AG04449 (cell line): ENCODE measurements at regions not wholly inside any gene's neighbourhood (a gene's known extent, or its start where the extent isn't known, plus 50 kb on each side); places are given as distances from the start of the nearest gene placed in this dataset.

Experiments
- CTCF ChIA-PET: fragments of 350-600 bp; formaldehyde crosslinking; extraction: SDS; loops from one replicate; lab custom pipeline; 2021; ENCODE audit warnings: antibody characterized with exemption; lab: Yijun Ruan, JAX
- POLR2A ChIA-PET: fragments of 400-600, 350-600 bp; formaldehyde crosslinking; extraction: SDS; loops from one replicate; lab custom pipeline; 2020; ENCODE audit warnings: antibody characterized with exemption, inconsistent platforms; lab: Yijun Ruan, JAX
- DNase-seq: peaks from one replicate; pipeline ENCODE4 v3.0.0-alpha.2; 2010; ENCODE audit warnings: low read depth, low spot score
- H3K4me3 ChIP-seq: 2 replicates; pipeline ENCODE4 v1.5.1; 2011; ENCODE audit warnings: low read depth, mild to moderate bottlenecking, control low read depth, low read length
- TF ChIP-seq, protein P1 (sequence below): IDR thresholded peaks from one replicate; pipeline ENCODE4 v1.5.1; 2011; ENCODE audit warnings: mild to moderate bottlenecking, moderate library complexity, low read length, control low read depth, inconsistent platforms; ENCODE audit not compliant: insufficient read depth; ENCODE audit errors: missing control alignments

DNA sequence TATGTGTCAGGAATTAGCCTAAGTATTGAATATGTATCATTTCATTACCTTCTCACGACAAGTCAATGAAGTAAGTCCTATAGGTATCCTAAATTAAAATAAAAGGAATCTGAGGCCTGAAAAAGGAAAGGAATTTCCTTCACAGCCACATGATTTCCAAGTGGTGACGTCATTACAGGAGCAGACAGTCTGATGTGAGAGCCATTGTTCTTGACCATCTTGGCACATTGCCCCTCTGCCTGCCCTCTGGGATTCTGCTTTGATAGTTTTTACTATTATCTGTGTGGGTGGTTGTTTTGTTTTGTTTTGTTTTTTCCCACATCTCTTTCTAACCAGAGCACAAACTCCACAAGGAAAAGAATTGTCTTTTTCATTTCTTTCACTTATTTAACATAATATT is 219.8 kb upstream of the UFL1 start:
- POLR2A ChIA-PET = no interaction called here
- H3K4me3 ChIP-seq = no peak overlapping the region
- no peak for DNase-seq
- TF ChIP-seq, protein P1, sequence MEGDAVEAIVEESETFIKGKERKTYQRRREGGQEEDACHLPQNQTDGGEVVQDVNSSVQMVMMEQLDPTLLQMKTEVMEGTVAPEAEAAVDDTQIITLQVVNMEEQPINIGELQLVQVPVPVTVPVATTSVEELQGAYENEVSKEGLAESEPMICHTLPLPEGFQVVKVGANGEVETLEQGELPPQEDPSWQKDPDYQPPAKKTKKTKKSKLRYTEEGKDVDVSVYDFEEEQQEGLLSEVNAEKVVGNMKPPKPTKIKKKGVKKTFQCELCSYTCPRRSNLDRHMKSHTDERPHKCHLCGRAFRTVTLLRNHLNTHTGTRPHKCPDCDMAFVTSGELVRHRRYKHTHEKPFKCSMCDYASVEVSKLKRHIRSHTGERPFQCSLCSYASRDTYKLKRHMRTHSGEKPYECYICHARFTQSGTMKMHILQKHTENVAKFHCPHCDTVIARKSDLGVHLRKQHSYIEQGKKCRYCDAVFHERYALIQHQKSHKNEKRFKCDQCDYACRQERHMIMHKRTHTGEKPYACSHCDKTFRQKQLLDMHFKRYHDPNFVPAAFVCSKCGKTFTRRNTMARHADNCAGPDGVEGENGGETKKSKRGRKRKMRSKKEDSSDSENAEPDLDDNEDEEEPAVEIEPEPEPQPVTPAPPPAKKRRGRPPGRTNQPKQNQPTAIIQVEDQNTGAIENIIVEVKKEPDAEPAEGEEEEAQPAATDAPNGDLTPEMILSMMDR = no peak
- CTCF ChIA-PET = no interaction called here

DNA sequence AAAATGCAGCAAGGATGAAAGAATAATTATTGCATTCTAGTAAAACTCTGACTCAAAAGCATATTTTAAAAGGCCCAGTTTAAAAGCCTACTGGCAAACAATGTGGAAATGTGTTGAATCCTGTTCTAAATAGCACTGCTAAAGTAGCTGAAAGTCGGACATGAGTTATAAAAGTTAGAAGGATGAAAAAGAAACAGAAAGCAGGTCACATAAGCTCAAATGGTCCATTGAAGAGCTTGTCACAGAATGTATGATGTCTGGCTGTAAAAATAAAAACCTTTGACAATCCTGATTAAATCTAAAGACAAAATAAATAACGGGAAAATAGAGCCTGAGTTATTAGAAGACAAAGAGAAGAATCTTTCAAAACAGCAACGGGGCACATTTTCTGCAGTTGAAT is 218.6 kb upstream of the UFL1 start:
- no peak overlapping the region for H3K4me3 ChIP-seq
- ChIA-PET POLR2A (no interaction called here), CTCF (no interaction called here)
- TF ChIP-seq, protein P1 = no peak
- no peak for DNase-seq

GRCh38 chr6:96304997-96305396 is 216.6 kb upstream of the UFL1 start:
- no peak overlapping the region for H3K4me3 ChIP-seq
- DNase-seq = no peak
- ChIA-PET CTCF (no interaction called here), POLR2A (no interaction called here)
- TF ChIP-seq, protein P1 = no peak

DNA sequence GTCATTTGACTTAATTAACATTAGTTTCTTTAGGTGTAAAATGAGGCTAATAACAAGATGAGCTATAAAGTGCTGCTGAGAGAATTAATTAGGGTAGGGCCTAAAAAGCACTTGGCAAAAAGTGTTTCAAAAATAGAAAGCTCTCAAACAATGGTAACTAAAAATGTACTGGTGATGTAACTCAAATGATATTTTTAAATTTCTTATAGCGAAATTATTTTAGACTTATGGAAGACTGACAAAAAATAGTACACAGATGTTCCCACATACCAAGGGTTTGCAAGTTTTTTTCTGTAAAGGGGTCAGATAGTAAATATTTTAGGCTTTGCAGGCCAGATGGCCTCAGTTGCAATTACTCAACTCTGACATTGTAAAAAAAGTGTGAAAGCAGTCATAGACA is 190.7 kb upstream of the UFL1 start:
- POLR2A ChIA-PET = no interaction called here
- TF ChIP-seq, protein P1 = no peak
- no peak overlapping the region for H3K4me3 ChIP-seq
- CTCF ChIA-PET = no interaction called here
- no peak for DNase-seq

- H3K4me3 ChIP-seq = no peak overlapping the region
- ChIA-PET CTCF (no interaction called here), POLR2A (no interaction called here)
- TF ChIP-seq, protein P1 = no peak
- DNase-seq = no peak
Measured at GRCh38 chr6:96340164-96340563, 181.4 kb upstream of the UFL1 start.

DNA sequence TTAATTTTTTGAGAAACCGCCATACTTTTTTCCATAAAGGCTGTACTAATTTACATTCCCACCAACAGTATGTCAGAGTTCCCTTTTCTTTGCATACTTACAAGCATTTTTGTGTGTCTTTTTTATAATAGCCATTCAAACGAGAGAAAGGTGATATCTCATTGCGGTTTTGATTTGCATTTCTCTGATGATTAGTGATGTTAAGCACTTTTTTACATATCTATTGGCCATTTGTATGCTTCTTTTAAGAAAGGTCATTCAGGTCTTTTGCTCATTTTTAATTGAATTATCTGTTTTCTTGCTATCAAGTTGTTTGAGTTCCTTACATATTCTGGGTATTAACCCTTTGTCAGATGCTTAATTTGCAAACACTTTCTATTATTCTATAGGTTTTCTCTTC is 176.1 kb upstream of the UFL1 start:
- no peak for DNase-seq
- ChIA-PET POLR2A (no interaction called here), CTCF (no interaction called here)
- TF ChIP-seq, protein P1 = no peak
- no peak overlapping the region for H3K4me3 ChIP-seq
